Adrenal gland (tissue), 5 donors: ENCODE measurements at regions not wholly inside any gene's neighbourhood (a gene's known extent, or its start where the extent isn't known, plus 50 kb on each side); places are given as distances from the start of the nearest gene placed in this dataset.

Experiments
- POLR2A ChIP-seq, 2 donors: fragments of 450-650 bp; IDR thresholded peaks; one replicate each; pipeline ENCODE4 v1.6.1; 2017; ENCODE audit warnings: antibody characterized with exemption in 2 of 2, mild to moderate bottlenecking in 2 of 2, moderate library complexity in 1 of 2
- TF ChIP-seq, protein P1 (sequence below), 6 experiments: fragments of 450-650 bp in 4 of 6; fragments of 200-600 bp in 2 of 6; sonication (generic) in 1 of 6; IDR thresholded peaks; 1 replicate in 5 of 6; 2 replicates in 1 of 6; pipeline versions ENCODE4 v1.5.1 to v1.8.0; 2016 to 2021; ENCODE audit warnings: antibody characterized with exemption in 6 of 6, mild to moderate bottlenecking in 2 of 6, moderate library complexity in 1 of 6
- donor health status: DM: no; HTN: no; CAD: no.

- TF ChIP-seq, protein P1, sequence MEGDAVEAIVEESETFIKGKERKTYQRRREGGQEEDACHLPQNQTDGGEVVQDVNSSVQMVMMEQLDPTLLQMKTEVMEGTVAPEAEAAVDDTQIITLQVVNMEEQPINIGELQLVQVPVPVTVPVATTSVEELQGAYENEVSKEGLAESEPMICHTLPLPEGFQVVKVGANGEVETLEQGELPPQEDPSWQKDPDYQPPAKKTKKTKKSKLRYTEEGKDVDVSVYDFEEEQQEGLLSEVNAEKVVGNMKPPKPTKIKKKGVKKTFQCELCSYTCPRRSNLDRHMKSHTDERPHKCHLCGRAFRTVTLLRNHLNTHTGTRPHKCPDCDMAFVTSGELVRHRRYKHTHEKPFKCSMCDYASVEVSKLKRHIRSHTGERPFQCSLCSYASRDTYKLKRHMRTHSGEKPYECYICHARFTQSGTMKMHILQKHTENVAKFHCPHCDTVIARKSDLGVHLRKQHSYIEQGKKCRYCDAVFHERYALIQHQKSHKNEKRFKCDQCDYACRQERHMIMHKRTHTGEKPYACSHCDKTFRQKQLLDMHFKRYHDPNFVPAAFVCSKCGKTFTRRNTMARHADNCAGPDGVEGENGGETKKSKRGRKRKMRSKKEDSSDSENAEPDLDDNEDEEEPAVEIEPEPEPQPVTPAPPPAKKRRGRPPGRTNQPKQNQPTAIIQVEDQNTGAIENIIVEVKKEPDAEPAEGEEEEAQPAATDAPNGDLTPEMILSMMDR (IDR thresholded peaks at IDR 0.05) = no peak
- TF ChIP-seq POLR2A (IDR thresholded peaks at IDR 0.05) = no peak
Measured at GRCh38 chrX:7637066-7637465, 205.9 kb upstream of the VCX start.
